PFSK-1 (cell line): ENCODE measurements at regions not wholly inside any gene's neighbourhood (a gene's known extent, or its start where the extent isn't known, plus 50 kb on each side); places are given as distances from the start of the nearest gene placed in this dataset.

Experiments
- POLR2AphosphoS5 ChIP-seq: IDR thresholded peaks from 2 replicates; pipeline ENCODE4 v1.6.1; 2012; ENCODE audit warnings: low read depth, mild to moderate bottlenecking, control low read depth, low read length, moderate library complexity
- REST ChIP-seq, 2 experiments: IDR thresholded peaks; 2 replicates each; pipeline versions ENCODE4 v1.6.1 to v1.8.0; 2011 to 2012; ENCODE audit warnings: low read depth in 2 of 2, low read length in 2 of 2, control low read depth in 1 of 2, inconsistent platforms in 1 of 2, mild to moderate bottlenecking in 1 of 2, moderate library complexity in 1 of 2; ENCODE audit not compliant: insufficient read depth in 1 of 2

DNA sequence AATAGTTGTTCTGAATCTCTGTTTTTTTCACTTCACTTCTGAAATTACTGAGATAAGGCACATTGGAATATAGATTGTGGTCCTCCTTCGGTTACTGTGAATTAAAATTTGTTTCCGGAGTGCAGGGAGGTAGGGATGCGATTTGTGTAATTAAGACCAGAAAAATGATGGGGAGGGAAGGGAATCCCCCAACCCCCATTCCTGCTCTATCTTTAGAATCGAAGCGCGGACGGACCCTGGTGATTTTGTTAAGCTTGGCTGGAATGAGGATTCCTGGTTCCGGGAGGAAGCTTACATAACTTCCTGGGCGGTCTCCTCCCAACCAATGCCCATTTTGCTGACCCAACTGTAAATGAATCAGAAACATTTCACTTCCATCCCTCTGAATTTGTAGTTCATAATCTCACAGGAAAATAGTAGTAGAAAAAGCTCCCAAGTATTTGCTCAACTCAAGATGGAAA lies 220.1 kb upstream of the MSX2 start:
- TF ChIP-seq REST (IDR thresholded peaks at IDR 0.05; ENCODE audit: insufficient read depth in 1 of 2, low read depth in 2 of 2, low read length in 2 of 2) (no peak), POLR2AphosphoS5 (no peak)
